ENCODE measurements at regions not wholly inside any gene's neighbourhood (a gene's known extent, or its start where the extent isn't known, plus 50 kb on each side); places are given as distances from the start of the nearest gene placed in this dataset.
A peak's percentile ranks its signal among the peaks of the same experiment; 100 is the strongest.

GRCh38 chr5:62828742-62829603 is 250.4 kb downstream of the LRRC70 start:
- Histone ChIP-seq H3K23me2 (ENCODE audit: low read depth, low read length) (no peaks in the 10 kb centered on the region), H3K9ac (replicated peaks in 1 of 4; ENCODE audit: extremely low read depth in 1 of 4, low read depth in 3 of 4, low read length in 3 of 4) (no peak overlapping the region), H3K36me3 (ENCODE audit: control insufficient read depth in 2 of 4, insufficient read depth in 4 of 4, low read length in 3 of 4) (no peaks in the 10 kb centered on the region), H2BK5ac (ENCODE audit: low read depth, low read length) (no peak overlapping the region), H3K4me3 (ENCODE audit: extremely low read depth in 1 of 4, insufficient read depth in 2 of 4, low read depth in 3 of 4, low read length in 4 of 4) (no peak overlapping the region), H4K20me1 (replicated peaks in 1 of 2; ENCODE audit: control insufficient read depth in 1 of 2, insufficient read depth in 2 of 2, low read length in 2 of 2) (no peaks in the 10 kb centered on the region), H2BK15ac (ENCODE audit: low read length) (no peak overlapping the region), H2AK5ac (ENCODE audit: low read depth, low read length) (no peak overlapping the region), H3K9me3 (ENCODE audit: insufficient read depth in 2 of 2, low read depth in 1 of 2, low read length in 1 of 2) (peaks cover 3 to 13% of the 10 kb centered on the region in 2 experiments; a peak in 2 of 4 replicates), H2BK12ac (ENCODE audit: low read depth, low read length) (no peak overlapping the region), H3K4ac (replicated peaks; ENCODE audit: insufficient read length, low read depth, low read length) (no peak overlapping the region), H3K4me1 (replicated peaks in 1 of 4; ENCODE audit: control insufficient read depth in 3 of 4, insufficient read depth in 4 of 4, low read length in 3 of 4) (no peaks in the 10 kb centered on the region), H2AFZ (ENCODE audit: low read length) (no peak overlapping the region), H3K18ac (ENCODE audit: extremely low read depth, low read length) (no peak overlapping the region), H3K79me2 (ENCODE audit: control insufficient read depth in 1 of 2, insufficient read depth in 2 of 2, low read length in 2 of 2) (no peaks in the 10 kb centered on the region), H3K23ac (ENCODE audit: insufficient read length) (no peak overlapping the region), H3K14ac (ENCODE audit: insufficient read length) (no peak overlapping the region), H2BK20ac (ENCODE audit: low read length) (no peak overlapping the region), H4K8ac (ENCODE audit: extremely low read depth, insufficient read depth, low read length) (no peak overlapping the region), H4K5ac (ENCODE audit: insufficient read length, low read depth, low read length) (no peak overlapping the region), H3K79me1 (ENCODE audit: low read depth, low read length) (no peaks in the 10 kb centered on the region), H3K56ac (replicated peaks; ENCODE audit: insufficient read length, low read depth, low read length) (no peak overlapping the region), H3K4me2 (ENCODE audit: insufficient read depth in 1 of 2, low read depth in 2 of 2, low read length in 2 of 2) (no peak overlapping the region), H4K91ac (replicated peaks; ENCODE audit: insufficient read length, low read length) (no peak overlapping the region), H2BK120ac (replicated peaks; ENCODE audit: low read depth, low read length) (no peak overlapping the region), H3K27ac (ENCODE audit: low read depth, low read length) (no peak overlapping the region), H3K27me3 (replicated peaks in 1 of 4; ENCODE audit: control insufficient read depth in 3 of 4, extremely low read depth in 1 of 4, insufficient read depth in 3 of 4, low read length in 3 of 4) (no peaks in the 10 kb centered on the region)
- TF ChIP-seq RAD21 (IDR thresholded peaks at IDR 0.05 in 1 of 2, conservative IDR thresholded peaks at IDR 0.05 in 1 of 2; ENCODE audit: low read depth in 2 of 2, low read length in 2 of 2) = peak; percentile 53 to 64
- no peak for TF ChIP-seq BRCA1 (IDR thresholded peaks at IDR 0.05; ENCODE audit: low read depth, low read length)
- TF ChIP-seq CTCF (IDR thresholded peaks at IDR 0.05; ENCODE audit: control extremely low read depth in 1 of 3, insufficient read depth in 1 of 3, low read depth in 1 of 3, low read length in 3 of 3) = peak in 2 of 3 experiments; percentile 26 to 36; a peak in 2 of 4 replicates
- TF ChIP-seq RXRA (IDR thresholded peaks at IDR 0.05; ENCODE audit: insufficient read depth, low read depth, low read length) = no peak
- POLR2A ChIA-PET (ENCODE audit: partially characterized antibody) = no interaction called here
- FAIRE-seq (no peak), DNase-seq (ENCODE audit: low read depth in 1 of 2, low spot score in 2 of 2) (no peak)
- CTCF ChIA-PET (ENCODE audit: partially characterized antibody) = interaction anchor here (0.6 to 1.3 kb wide), 8 partner anchors 9 to 1304 kb away, joined by 3 to 4 read pairs (median 3); no protein-coding TSS in a partner anchor
- WGBS, 2 experiments (ENCODE audit: extremely low coverage in 1 of 2, insufficient coverage in 1 of 2, insufficient read length in 1 of 2, insufficient replicate concordance in 2 of 2, low coverage in 1 of 2, low lambda C conversion rate in 2 of 2, missing lambda C conversion rate in 1 of 2) = 64% methylated on average over 5 of the region's 5 CpGs; no CpG with 5 or more reads in 1 of the 2 experiments

All from H1 (cell line).